ENCODE measurements at regions not wholly inside any gene's neighbourhood (a gene's known extent, or its start where the extent isn't known, plus 50 kb on each side); places are given as distances from the start of the nearest gene placed in this dataset.

DNA sequence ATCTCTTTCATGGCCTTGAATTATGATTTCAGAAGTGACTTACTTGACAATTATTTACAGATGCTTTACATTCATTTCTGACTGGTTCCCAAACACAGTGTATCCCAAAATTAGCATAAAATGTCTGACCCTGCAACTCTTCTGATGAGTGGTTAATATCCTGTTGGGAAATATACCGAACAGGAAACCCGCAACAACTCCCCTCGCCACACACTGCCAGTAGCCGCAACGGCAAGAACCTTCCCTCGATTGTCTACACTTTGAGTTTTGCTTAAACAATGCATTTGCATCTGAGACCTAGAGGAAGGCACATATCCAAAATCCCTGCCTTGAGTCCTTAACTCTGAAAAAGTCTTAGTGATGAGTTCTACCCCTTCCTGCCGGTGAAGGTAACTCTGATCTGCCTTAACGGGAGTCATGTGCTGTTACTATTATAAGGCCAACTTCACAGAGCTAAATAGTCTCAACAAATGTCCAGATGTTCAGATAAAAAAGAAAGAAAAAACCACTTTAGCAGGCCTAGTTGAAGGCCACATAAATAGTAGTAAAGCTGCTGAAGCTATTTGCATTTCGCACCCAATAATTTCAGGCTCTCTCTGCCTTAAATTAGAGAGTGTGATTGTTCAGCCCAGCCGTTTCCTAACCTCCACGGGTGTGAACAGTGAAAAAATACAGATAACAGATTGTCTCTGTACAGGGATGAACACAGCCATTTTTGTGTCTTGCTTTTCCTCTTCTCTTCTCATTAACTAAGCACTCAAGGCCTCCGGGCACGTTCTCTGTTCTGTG is 321.1 kb downstream of the HS3ST3B1 start:
- Histone ChIP-seq H3K9me3 (ENCODE audit: low read length) (no peaks in the 10 kb centered on the region), H3K4me1 (ENCODE audit: insufficient read depth, low read length, severe bottlenecking) (no peaks in the 10 kb centered on the region), H3K36me3 (ENCODE audit: insufficient read depth, low read length) (no peaks in the 10 kb centered on the region), H3K27ac (ENCODE audit: low read depth, low read length, poor library complexity, severe bottlenecking) (no peak overlapping the region), H2AFZ (ENCODE audit: low read length) (no peak overlapping the region), H3K27me3 (ENCODE audit: insufficient read depth, low read length) (no peaks in the 10 kb centered on the region), H3K4me2 (ENCODE audit: low read length) (no peak overlapping the region), H4K20me1 (ENCODE audit: insufficient read depth, low read length) (no peaks in the 10 kb centered on the region), H3K9ac (ENCODE audit: low read length) (no peak overlapping the region), H3K9me2 (ENCODE audit: low read depth, low read length) (no peaks in the 10 kb centered on the region), H3K4me3 (ENCODE audit: low read depth, low read length, poor library complexity, severe bottlenecking) (no peak overlapping the region), H3K79me2 (ENCODE audit: insufficient read depth, low read length) (no peaks in the 10 kb centered on the region), H3F3A (ENCODE audit: insufficient read depth, low read length) (no peaks in the 10 kb centered on the region)
- TF ChIP-seq, protein P1, sequence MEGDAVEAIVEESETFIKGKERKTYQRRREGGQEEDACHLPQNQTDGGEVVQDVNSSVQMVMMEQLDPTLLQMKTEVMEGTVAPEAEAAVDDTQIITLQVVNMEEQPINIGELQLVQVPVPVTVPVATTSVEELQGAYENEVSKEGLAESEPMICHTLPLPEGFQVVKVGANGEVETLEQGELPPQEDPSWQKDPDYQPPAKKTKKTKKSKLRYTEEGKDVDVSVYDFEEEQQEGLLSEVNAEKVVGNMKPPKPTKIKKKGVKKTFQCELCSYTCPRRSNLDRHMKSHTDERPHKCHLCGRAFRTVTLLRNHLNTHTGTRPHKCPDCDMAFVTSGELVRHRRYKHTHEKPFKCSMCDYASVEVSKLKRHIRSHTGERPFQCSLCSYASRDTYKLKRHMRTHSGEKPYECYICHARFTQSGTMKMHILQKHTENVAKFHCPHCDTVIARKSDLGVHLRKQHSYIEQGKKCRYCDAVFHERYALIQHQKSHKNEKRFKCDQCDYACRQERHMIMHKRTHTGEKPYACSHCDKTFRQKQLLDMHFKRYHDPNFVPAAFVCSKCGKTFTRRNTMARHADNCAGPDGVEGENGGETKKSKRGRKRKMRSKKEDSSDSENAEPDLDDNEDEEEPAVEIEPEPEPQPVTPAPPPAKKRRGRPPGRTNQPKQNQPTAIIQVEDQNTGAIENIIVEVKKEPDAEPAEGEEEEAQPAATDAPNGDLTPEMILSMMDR (IDR thresholded peaks at IDR 0.05; ENCODE audit: low read length): no peak
- no peak for TF ChIP-seq EZH2 (IDR thresholded peaks at IDR 0.05; ENCODE audit: borderline replicate concordance, low read length)

DNA sequence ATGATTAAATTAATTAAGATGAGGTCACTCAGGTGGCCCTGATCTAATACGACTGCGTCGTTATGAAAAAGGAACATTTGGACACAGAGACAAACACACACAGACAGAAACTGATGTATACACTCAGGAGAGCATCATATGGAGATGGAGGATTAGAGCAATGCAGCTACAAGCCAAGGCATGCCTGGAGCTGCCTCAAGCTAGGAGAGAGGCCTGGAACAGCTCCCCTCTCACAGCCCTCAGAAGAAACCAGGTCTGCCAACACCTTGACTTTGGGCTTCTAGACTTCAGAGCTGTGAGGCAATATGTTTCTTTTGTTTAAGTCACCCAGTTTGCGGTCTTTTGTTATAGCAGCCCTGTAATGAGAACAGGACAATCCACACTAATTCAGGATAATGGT is 318.9 kb downstream of the HS3ST3B1 start:
- Histone ChIP-seq H2AFZ (ENCODE audit: low read length) (no peak overlapping the region), H3K4me2 (ENCODE audit: low read length) (no peak overlapping the region), H4K20me1 (ENCODE audit: insufficient read depth, low read length) (no peaks in the 10 kb centered on the region), H3K4me1 (ENCODE audit: insufficient read depth, low read length, severe bottlenecking) (no peaks in the 10 kb centered on the region), H3K36me3 (ENCODE audit: insufficient read depth, low read length) (no peaks in the 10 kb centered on the region), H3K27me3 (ENCODE audit: insufficient read depth, low read length) (no peaks in the 10 kb centered on the region), H3K9me3 (ENCODE audit: low read length) (no peaks in the 10 kb centered on the region), H3K27ac (ENCODE audit: low read depth, low read length, poor library complexity, severe bottlenecking) (no peak overlapping the region), H3K9me2 (ENCODE audit: low read depth, low read length) (no peaks in the 10 kb centered on the region), H3K79me2 (ENCODE audit: insufficient read depth, low read length) (no peaks in the 10 kb centered on the region), H3K9ac (ENCODE audit: low read length) (no peak overlapping the region), H3K4me3 (ENCODE audit: low read depth, low read length, poor library complexity, severe bottlenecking) (no peak overlapping the region), H3F3A (ENCODE audit: insufficient read depth, low read length) (no peaks in the 10 kb centered on the region)
- TF ChIP-seq, protein P1 (IDR thresholded peaks at IDR 0.05; ENCODE audit: low read length): no peak
- TF ChIP-seq EZH2 (IDR thresholded peaks at IDR 0.05; ENCODE audit: borderline replicate concordance, low read length): no peak

DNA sequence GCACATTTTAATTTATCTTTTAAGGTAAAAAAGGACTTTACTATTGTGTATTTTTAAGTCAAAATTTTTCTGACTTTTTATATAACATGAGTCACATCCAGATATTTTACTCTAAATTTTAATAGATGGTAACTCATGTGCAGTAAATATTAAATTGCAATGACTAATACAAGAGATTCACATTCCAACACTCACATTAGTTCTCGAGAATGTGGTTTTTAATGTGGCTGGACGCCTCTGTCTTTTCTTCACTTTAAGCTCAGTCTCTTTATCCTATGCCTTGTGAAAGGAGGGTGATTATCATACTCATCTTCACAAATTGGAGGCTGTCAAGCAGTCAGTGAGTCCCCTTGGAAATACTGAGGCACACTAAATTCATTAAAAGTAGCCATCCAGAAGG is 315.6 kb downstream of the HS3ST3B1 start:
- no peaks in the 10 kb centered on the region for H3K9me2 ChIP-seq (ENCODE audit: low read depth, low read length)
- H3F3A ChIP-seq (ENCODE audit: insufficient read depth, low read length): no peaks in the 10 kb centered on the region
- no peaks in the 10 kb centered on the region for H3K79me2 ChIP-seq (ENCODE audit: insufficient read depth, low read length)
- H3K4me3 ChIP-seq (ENCODE audit: low read depth, low read length, poor library complexity, severe bottlenecking): no peak overlapping the region
- no peaks in the 10 kb centered on the region for H3K9me3 ChIP-seq (ENCODE audit: low read length)
- no peak overlapping the region for H3K9ac ChIP-seq (ENCODE audit: low read length)
- H3K36me3 ChIP-seq (ENCODE audit: insufficient read depth, low read length): no peaks in the 10 kb centered on the region
- H4K20me1 ChIP-seq (ENCODE audit: insufficient read depth, low read length): no peaks in the 10 kb centered on the region
- H3K4me1 ChIP-seq (ENCODE audit: insufficient read depth, low read length, severe bottlenecking): no peaks in the 10 kb centered on the region
- H3K27me3 ChIP-seq (ENCODE audit: insufficient read depth, low read length): no peaks in the 10 kb centered on the region
- TF ChIP-seq EZH2 (IDR thresholded peaks at IDR 0.05; ENCODE audit: borderline replicate concordance, low read length): no peak
- TF ChIP-seq, protein P1 (IDR thresholded peaks at IDR 0.05; ENCODE audit: low read length): no peak
- no peak overlapping the region for H3K27ac ChIP-seq (ENCODE audit: low read depth, low read length, poor library complexity, severe bottlenecking)
- no peak overlapping the region for H3K4me2 ChIP-seq (ENCODE audit: low read length)
- H2AFZ ChIP-seq (ENCODE audit: low read length): no peak overlapping the region
